HEK293 (cell line): ENCODE measurements at regions not wholly inside any gene's neighbourhood (a gene's known extent, or its start where the extent isn't known, plus 50 kb on each side); places are given as distances from the start of the nearest gene placed in this dataset.

ENCODE experiments used
- AEBP2 ChIP-seq: fragments of 450-650 bp; formaldehyde crosslinking; IDR thresholded peaks from 2 replicates; pipeline ENCODE4 v1.5.1; 2016; ENCODE audit warnings: missing biosample characterization, missing genetic modification characterization, borderline replicate concordance
- CTCF ChIP-seq: fragments of 450-650 bp; formaldehyde crosslinking; IDR thresholded peaks from 2 replicates; pipeline ENCODE4 v1.5.1; 2016; ENCODE audit warnings: missing biosample characterization, missing genetic modification characterization
- ZNF561 ChIP-seq: fragments of 450-650 bp; IDR thresholded peaks from 2 replicates; pipeline ENCODE4 v1.5.1; 2018; ENCODE audit warnings: missing biosample characterization, missing genetic modification characterization, borderline replicate concordance
- ZNF623 ChIP-seq: fragments of 450-650 bp; formaldehyde crosslinking; IDR thresholded peaks from 2 replicates; pipeline ENCODE4 v1.5.1; 2016; ENCODE audit warnings: missing biosample characterization, missing genetic modification characterization
- ZNF660 ChIP-seq: fragments of 450-650 bp; IDR thresholded peaks from 2 replicates; pipeline ENCODE4 v1.5.1; 2018; ENCODE audit warnings: missing biosample characterization, mild to moderate bottlenecking, missing genetic modification characterization
- ZNF670 ChIP-seq: fragments of 450-650 bp; formaldehyde crosslinking; IDR thresholded peaks from 2 replicates; pipeline ENCODE4 v1.5.1; 2016; ENCODE audit warnings: missing biosample characterization, missing genetic modification characterization, low read depth
- ZNF707 ChIP-seq: fragments of 450-650 bp; formaldehyde crosslinking; IDR thresholded peaks from 2 replicates; pipeline ENCODE4 v1.5.1; 2016; ENCODE audit warnings: missing biosample characterization, missing genetic modification characterization
- ZNF76 ChIP-seq: fragments of 450-650 bp; formaldehyde crosslinking; IDR thresholded peaks from 2 replicates; pipeline ENCODE4; 2016; ENCODE audit warnings: low read depth, missing biosample characterization, missing genetic modification characterization, borderline replicate concordance

- TF ChIP-seq CTCF (no peak), ZNF707 (tag by site-specific recombination) (no peak), ZNF76 (tag by site-specific recombination) (no peak), ZNF561 (tag by site-specific recombination) (no peak), ZNF670 (tag by site-specific recombination) (no peak), ZNF623 (tag by site-specific recombination) (no peak), ZNF660 (tag by site-specific recombination) (no peak), AEBP2 (tag by site-specific recombination) (no peak)
These were observed 336.3 kb upstream of the NCAM2 start for GRCh38 chr21:20661745-20662422.
